HepG2 (cell line): ENCODE measurements at regions not wholly inside any gene's neighbourhood (a gene's known extent, or its start where the extent isn't known, plus 50 kb on each side); places are given as distances from the start of the nearest gene placed in this dataset.

Experiments used
- ATAC-seq: fragments of 200-7000 bp; cut with Tn5 transposase; 3 replicates; pipeline ENCODE4 v1.9.1; 2020; ENCODE audit warnings: mild to moderate bottlenecking, moderate library complexity
- BruUV-seq: library from RNA; stranded (reverse); fragments of 400-500 nt; replicated peaks from 2 replicates; lab custom pipeline; 2021; lab: Mats Ljungman, UMichigan
- CTCF ChIA-PET: fragments of 300-600 bp; formaldehyde crosslinking; extraction: SDS; loops from one replicate; lab custom pipeline; 2021; ENCODE audit warnings: low total read pairs, inconsistent platforms, low intra/inter-chr PET ratio; lab: Yijun Ruan, JAX
- POLR2A ChIA-PET: fragments of 350-600 bp; sonication (Branson Sonifier 250); formaldehyde crosslinking; loops from one replicate; lab custom pipeline; 2020; ENCODE audit warnings: antibody characterized with exemption, inconsistent platforms; lab: Yijun Ruan, JAX
- DNase-seq: peaks from one replicate; pipeline ENCODE4 v3.0.0-alpha.2; 2015; ENCODE audit warnings: low spot score
- FAIRE-seq: peaks from 3 replicates; lab custom pipeline; 2011; peaks lifted over from hg19 to GRCh38; lab: Jason Lieb, UNC
- H2AFZ ChIP-seq: one replicate; pipeline ENCODE4 v1.6.1; 2011; ENCODE audit warnings: low read length, inconsistent platforms
- H3K27ac ChIP-seq: fragments of 300-600 bp; 3 replicates; pipeline ENCODE4 v1.8.0; 2011; ENCODE audit warnings: mixed run types, mild to moderate bottlenecking, mixed read lengths, low read length, inconsistent platforms; ENCODE audit not compliant: insufficient read depth; ENCODE audit errors: extremely low read length
- H3K27me3 ChIP-seq, 2 experiments: fragments of 200-600 bp in 1 of 2; 2 replicates in 1 of 2; 3 replicates in 1 of 2; pipeline versions ENCODE4 v1.6.0 to v1.8.0; 2011; ENCODE audit warnings: low read length in 2 of 2, mild to moderate bottlenecking in 2 of 2, moderate library complexity in 2 of 2, inconsistent platforms in 1 of 2; ENCODE audit not compliant: insufficient read depth in 2 of 2, control insufficient read depth in 1 of 2
- H3K36me3 ChIP-seq, 2 experiments: fragments of 200-600 bp in 1 of 2; replicated peaks in 1 of 2; 2 replicates in 1 of 2; 3 replicates in 1 of 2; pipeline versions ENCODE4 v1.5.1 to v1.8.0; 2011; ENCODE audit warnings: low read length in 2 of 2, inconsistent platforms in 1 of 2; ENCODE audit not compliant: insufficient read depth in 2 of 2, control insufficient read depth in 1 of 2
- H3K4me1 ChIP-seq: 2 replicates; pipeline ENCODE4 v1.5.1; 2012; ENCODE audit warnings: low read length, inconsistent platforms; ENCODE audit not compliant: insufficient read depth
- H3K4me2 ChIP-seq: 2 replicates; pipeline ENCODE4 v1.6.0; 2011; ENCODE audit warnings: low read depth, low read length, inconsistent platforms
- H3K4me3 ChIP-seq, 3 experiments: fragments of 200-600 bp in 1 of 3; sonication (generic), shearing (Covaris generic) in 1 of 3; replicated peaks in 1 of 3; 2 replicates each; pipeline ENCODE4 v1.5.1; 2011 to 2016; ENCODE audit warnings: low read length in 3 of 3, inconsistent platforms in 2 of 3, low read depth in 2 of 3, mild to moderate bottlenecking in 2 of 3, control low read depth in 1 of 3, mixed read lengths in 1 of 3; ENCODE audit not compliant: insufficient read depth in 1 of 3
- H3K79me2 ChIP-seq: one replicate; pipeline ENCODE4 v1.6.1; 2011; ENCODE audit warnings: low read length, inconsistent platforms; ENCODE audit not compliant: insufficient read depth
- H3K9ac ChIP-seq: 2 replicates; pipeline ENCODE4 v1.6.0; 2011; ENCODE audit warnings: mild to moderate bottlenecking, low read depth, low read length, inconsistent platforms; ENCODE audit not compliant: insufficient read depth
- H3K9me3 ChIP-seq: 2 replicates; pipeline ENCODE4 v1.5.1; 2012; ENCODE audit warnings: mild to moderate bottlenecking, low read length
- H4K20me1 ChIP-seq: 2 replicates; pipeline ENCODE4 v1.6.0; 2011; ENCODE audit warnings: inconsistent platforms, mild to moderate bottlenecking, low read length, moderate library complexity; ENCODE audit not compliant: insufficient read depth
- MIXL1 ChIP-seq: IDR thresholded peaks from 2 replicates; pipeline ENCODE4 v1.6.1; 2016
- NCOA1 ChIP-seq: sonication (generic); formaldehyde crosslinking; IDR thresholded peaks from 2 replicates; pipeline ENCODE4 v1.9.0; 2021; ENCODE audit warnings: missing genetic modification reagents
- ZBTB4 ChIP-seq: sonication (generic); formaldehyde crosslinking; IDR thresholded peaks from 2 replicates; pipeline ENCODE4 v1.4.0; 2020; ENCODE audit warnings: missing genetic modification reagents, mild to moderate bottlenecking, borderline replicate concordance
- ZNF687 ChIP-seq: sonication (generic); formaldehyde crosslinking; IDR thresholded peaks from 2 replicates; pipeline ENCODE4 v1.5.1; 2020; ENCODE audit warnings: mild to moderate bottlenecking, missing genetic modification reagents, moderate library complexity
- ZNF768 ChIP-seq: sonication (generic); formaldehyde crosslinking; IDR thresholded peaks from 2 replicates; pipeline ENCODE4 v1.4.0; 2020; ENCODE audit warnings: missing genetic modification reagents
- WGBS: methylation state at CpG from one replicate; pipeline ENCODE4 v1.1.6; 2017; ENCODE audit warnings: low lambda C conversion rate; 5-methylcytosine and 5-hydroxymethylcytosine counted together
- in situ Hi-C: cut with HindIII; loops from 2 replicates; pipeline ENCODE4 v1.10.0; 2017; ENCODE audit warnings: low pct_unique_long_range_greater_than_20kb; ENCODE audit not compliant: extremely low pct_ligation_motif_present
- intact Hi-C: fragments of 100-400 bp; cut with micrococcal nuclease; formaldehyde crosslinking; loops from one replicate; pipeline ENCODE4 v1.10.0; 2022; ENCODE audit not compliant: unreplicated experiment

- TF ChIP-seq ZBTB4 (0 out of 2 replicates have a peak, but pooled peaks have one; percentile 51), NCOA1 (CRISPR knock-in tag) (peak; percentile 31; the same call in 1 of the 2 replicates), ZNF687 (CRISPR knock-in tag) (0 out of 2 replicates have a peak, but pooled peaks have one; percentile 15)
Measured at GRCh38 chr2:43066541-43067253, 159.7 kb downstream of the ZFP36L2 start (continued).

- DNase-seq (no peak), ATAC-seq (no peak)
- intact Hi-C loops = no loop called here
Measured at GRCh38 chr2:43065871-43066270, 160.5 kb downstream of the ZFP36L2 start.

More at GRCh38 chr2:43065871-43066270, 160.5 kb downstream of the ZFP36L2 start:
- Histone ChIP-seq H3K36me3 (no peaks in the 10 kb centered on the region), H3K4me2 (no peak overlapping the region), H3K4me1 (peaks cover 38% of the 10 kb centered on the region), H3K4me3 (no peak overlapping the region), H3K79me2 (no peaks in the 10 kb centered on the region), H4K20me1 (no peaks in the 10 kb centered on the region), H3K9ac (no peak overlapping the region), H2AFZ (no peak overlapping the region), H3K9me3 (peaks cover 6% of the 10 kb centered on the region), H3K27me3 (no peaks in the 10 kb centered on the region), H3K27ac (no peak overlapping the region)
- no peak for FAIRE-seq
- BruUV-seq = no TSS peak
- in situ Hi-C loops = no loop called here
- WGBS = 80% methylated on average over 10 of the region's 10 CpGs
- CTCF ChIA-PET = no interaction called here
- POLR2A ChIA-PET = interaction anchor here (1.1 kb wide), 1 partner anchor 87 kb away, joined by 3 read pairs; no protein-coding TSS in a partner anchor
- TF ChIP-seq MIXL1 (CRISPR knock-in tag) = no peak
- 0 out of 2 replicates have a peak, but pooled peaks have one; percentile 16 for TF ChIP-seq ZNF768 (CRISPR knock-in tag)
